ENCODE measurements at regions not wholly inside any gene's neighbourhood (a gene's known extent, or its start where the extent isn't known, plus 50 kb on each side); places are given as distances from the start of the nearest gene placed in this dataset.

DNA sequence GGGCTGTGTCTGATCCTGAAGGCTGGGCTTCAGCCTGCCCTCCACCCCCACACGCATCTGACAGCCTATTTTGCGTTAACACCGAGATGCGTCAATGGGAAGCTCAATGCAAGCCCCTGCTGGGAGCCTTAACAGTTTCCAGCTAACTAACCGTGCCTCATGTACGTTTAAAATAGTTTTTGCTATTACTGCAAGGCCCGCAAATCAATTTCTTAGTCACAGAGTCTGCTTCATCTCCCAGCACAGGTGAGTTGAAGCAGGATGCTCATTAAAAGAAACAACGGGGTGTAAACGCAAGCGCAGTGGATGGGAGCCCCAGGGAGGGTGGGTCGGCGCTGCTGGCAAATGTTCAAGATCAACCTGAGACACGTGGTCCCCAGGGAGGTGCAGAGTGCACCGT, 142.8 kb upstream of the PHACTR3 start:
- TF ChIP-seq EZH2 (IDR thresholded peaks at IDR 0.05; ENCODE audit: insufficient read depth, poor library complexity, severe bottlenecking) (no peak), EZH2phosphoT487 (IDR thresholded peaks at IDR 0.05; ENCODE audit: insufficient read depth, low read depth) (no peak)
